COLO829 (cell line): ENCODE measurements at regions not wholly inside any gene's neighbourhood (a gene's known extent, or its start where the extent isn't known, plus 50 kb on each side); places are given as distances from the start of the nearest gene placed in this dataset.

ENCODE experiments used
- DNase-seq: peaks from one replicate; pipeline ENCODE4 v3.0.0; 2012; ENCODE audit warnings: low spot score

- DNase-seq: no peak
These were observed 74.6 kb upstream of the NPAS1 start for GRCh38 chr19:46944918-46945628.

- DNase-seq: no peak
These were observed 73.7 kb upstream of the NPAS1 start for GRCh38 chr19:46945694-46946489.

- DNase-seq: no peak
These were observed 72.9 kb upstream of the NPAS1 start for GRCh38 chr19:46946611-46947238.

- DNase-seq: no peak
These were observed 71.8 kb upstream of the NPAS1 start for GRCh38 chr19:46947866-46948265.

GRCh38 chr19:46950526-46951170 lies 69.0 kb upstream of the NPAS1 start:
- DNase-seq: no peak

GRCh38 chr19:46951171-46951986 lies 68.3 kb upstream of the NPAS1 start:
- no peak for DNase-seq

GRCh38 chr19:46952874-46953273 lies 66.8 kb upstream of the NPAS1 start:
- DNase-seq: no peak

GRCh38 chr19:46953955-46954501 lies 65.6 kb upstream of the NPAS1 start:
- DNase-seq: no peak

GRCh38 chr19:46954502-46954992 lies 65.1 kb upstream of the NPAS1 start:
- no peak for DNase-seq

- no peak for DNase-seq
These were observed 64.4 kb upstream of the NPAS1 start for GRCh38 chr19:46954993-46955812.

- no peak for DNase-seq
These were observed 63.7 kb upstream of the NPAS1 start for GRCh38 chr19:46955813-46956371.

GRCh38 chr19:46958532-46958931 lies 61.1 kb upstream of the NPAS1 start:
- DNase-seq: no peak

- no peak for DNase-seq
These were observed 59.6 kb upstream of the NPAS1 start for GRCh38 chr19:46959894-46960556.

GRCh38 chr19:46962030-46962570 lies 57.5 kb upstream of the NPAS1 start:
- DNase-seq: no peak

GRCh38 chr19:46963093-46963734 lies 56.4 kb upstream of the NPAS1 start:
- DNase-seq: no peak

- DNase-seq: no peak
These were observed 52.0 kb upstream of the NPAS1 start for GRCh38 chr19:46967578-46968032.
